CD4-positive, alpha-beta T cell treated with Interleukin-4 for 1 hour (primary cell): ENCODE measurements at regions not wholly inside any gene's neighbourhood (a gene's known extent, or its start where the extent isn't known, plus 50 kb on each side); places are given as distances from the start of the nearest gene placed in this dataset.
"Not testable (repeated sequence)": the region's sequence is repeated elsewhere in the genome, so short reads cannot be mapped to it uniquely, and the experiment has no call there.

Experiments used
- DNase-seq, 2 donors: peaks; one replicate each; pipeline ENCODE4 v3.0.0-alpha.2; 2020 to 2022

DNA sequence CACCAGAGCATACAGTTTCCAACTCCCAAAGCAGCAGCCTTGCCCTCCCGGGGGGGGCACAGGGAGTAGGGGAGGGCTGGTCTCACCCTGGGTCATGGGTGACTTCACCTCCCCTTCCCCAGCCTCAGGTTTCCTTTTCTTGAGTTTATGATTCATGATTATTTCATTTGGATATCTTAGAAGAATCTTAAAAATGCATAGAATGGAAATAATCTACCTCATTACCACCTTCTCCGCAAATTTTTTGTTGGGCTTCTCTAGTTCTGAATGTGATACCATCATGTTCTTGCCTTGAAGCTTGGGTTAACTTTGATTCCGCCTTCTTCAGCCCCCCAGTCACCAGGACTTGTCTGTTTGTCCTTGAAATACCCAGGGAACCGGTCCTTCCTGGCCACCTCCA, 148.8 kb upstream of the ROPN1 start:
- no peak for DNase-seq

GRCh38 chr3:124142389-124142970, 150.6 kb upstream of the ROPN1 start:
- DNase-seq: no peak

- DNase-seq: no peak
Observed at GRCh38 chr3:124143047-124143446, 151.1 kb upstream of the ROPN1 start.

DNA sequence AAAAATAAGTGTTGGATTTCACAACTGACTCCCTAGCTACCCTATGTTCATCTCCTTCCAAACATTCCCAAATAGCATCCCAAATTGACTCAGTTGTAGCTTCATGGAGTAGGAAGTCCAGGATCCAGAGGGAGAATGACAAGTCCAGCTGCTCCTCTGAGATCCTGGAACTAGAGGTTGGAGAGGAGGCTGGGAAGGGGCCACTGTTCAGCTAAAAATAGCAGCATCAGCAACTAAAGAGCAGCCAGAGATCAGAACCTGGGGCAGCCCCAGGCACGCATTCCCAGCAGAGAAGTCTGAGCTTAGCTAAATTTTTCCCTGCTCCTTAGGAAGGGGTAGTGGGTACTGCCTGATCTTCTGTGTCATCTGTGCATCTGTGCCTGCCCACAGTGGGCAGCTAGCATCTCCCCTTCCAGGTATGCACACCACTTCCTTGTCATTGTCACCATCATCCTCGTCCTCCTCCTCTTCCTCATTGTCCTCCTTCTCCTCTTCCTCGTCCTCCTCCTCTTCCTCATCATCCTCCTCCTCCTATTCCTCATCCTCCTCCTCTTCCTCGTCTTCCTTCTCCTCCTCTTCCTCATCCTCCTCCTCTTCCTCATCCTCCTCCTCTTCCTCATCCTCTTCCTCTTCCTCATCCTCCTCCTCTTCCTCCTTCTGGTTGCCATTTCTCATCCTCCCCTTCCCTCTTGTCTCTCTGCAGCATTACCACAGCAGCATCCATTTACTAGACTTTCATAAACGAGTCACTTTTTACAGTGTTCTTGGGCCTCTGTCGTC, 152.3 kb upstream of the ROPN1 start:
- no peak for DNase-seq

- DNase-seq: no peak
Observed at GRCh38 chr3:124147429-124147828, 155.5 kb upstream of the ROPN1 start.

DNA sequence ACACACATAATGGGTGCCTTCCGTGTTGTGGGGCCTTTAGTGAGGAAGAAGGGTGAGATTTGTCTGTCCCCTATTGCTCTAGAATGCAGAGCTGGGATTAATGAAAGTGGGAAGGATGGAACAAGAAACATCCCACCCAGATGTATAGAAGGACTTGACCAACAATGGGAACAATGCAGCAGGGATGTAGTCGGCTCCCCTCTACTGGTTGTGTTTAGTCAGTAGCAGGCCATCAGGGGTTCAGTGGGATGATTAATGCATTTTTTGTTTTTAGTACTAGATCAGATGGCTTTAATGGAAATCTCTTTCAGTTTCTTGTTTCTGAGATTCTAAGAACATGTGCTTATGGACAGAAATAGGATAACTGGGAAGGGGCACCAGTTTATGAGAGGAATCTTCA, 156.0 kb upstream of the ROPN1 start:
- no peak for DNase-seq

DNA sequence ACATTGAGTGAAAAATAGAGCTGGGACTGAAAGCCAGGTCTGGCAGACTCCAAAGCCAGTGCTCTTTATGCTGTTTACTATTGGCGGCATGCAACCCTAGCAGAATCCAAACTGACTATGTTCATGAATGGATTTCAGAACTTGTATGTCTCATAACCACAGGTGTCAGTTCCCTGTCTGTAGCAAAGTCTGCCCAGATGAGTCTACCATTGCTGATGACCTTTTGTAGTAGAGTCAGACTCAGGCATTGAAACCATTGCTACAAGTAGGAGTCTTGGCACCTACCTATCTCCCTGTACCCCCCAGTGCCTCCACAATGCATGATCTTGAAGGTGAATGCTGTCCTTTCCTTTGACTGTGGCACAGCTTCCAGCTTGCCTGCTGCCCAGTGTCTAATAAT, 157.2 kb upstream of the ROPN1 start:
- DNase-seq: no peak

GRCh38 chr3:124149771-124150170, 157.8 kb upstream of the ROPN1 start:
- DNase-seq: no peak

GRCh38 chr3:124152891-124153290, 161.0 kb upstream of the ROPN1 start:
- DNase-seq: not testable (repeated sequence)

GRCh38 chr3:124156866-124157712, 165.2 kb upstream of the ROPN1 start:
- DNase-seq: no peak

DNA sequence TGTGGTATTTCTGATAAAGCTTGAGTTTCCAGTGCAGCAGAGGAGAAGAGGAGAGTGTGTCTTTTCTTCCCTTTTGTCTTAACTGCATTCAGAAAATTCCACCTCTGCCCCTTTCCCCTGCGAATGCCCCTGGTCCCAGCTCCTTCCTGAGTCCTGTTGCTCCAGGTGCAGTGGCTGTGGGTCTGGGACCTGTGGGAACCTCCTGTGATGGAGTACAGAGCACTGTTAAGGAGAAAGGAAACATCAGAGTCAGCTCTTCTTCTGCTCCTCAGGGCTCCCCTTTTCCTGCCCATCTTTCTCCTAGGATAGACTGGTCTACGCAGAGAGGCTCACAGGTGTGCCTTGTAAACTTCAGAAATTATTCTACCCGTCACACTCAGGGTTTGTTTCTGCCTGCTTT, 165.8 kb upstream of the ROPN1 start:
- DNase-seq: no peak

DNA sequence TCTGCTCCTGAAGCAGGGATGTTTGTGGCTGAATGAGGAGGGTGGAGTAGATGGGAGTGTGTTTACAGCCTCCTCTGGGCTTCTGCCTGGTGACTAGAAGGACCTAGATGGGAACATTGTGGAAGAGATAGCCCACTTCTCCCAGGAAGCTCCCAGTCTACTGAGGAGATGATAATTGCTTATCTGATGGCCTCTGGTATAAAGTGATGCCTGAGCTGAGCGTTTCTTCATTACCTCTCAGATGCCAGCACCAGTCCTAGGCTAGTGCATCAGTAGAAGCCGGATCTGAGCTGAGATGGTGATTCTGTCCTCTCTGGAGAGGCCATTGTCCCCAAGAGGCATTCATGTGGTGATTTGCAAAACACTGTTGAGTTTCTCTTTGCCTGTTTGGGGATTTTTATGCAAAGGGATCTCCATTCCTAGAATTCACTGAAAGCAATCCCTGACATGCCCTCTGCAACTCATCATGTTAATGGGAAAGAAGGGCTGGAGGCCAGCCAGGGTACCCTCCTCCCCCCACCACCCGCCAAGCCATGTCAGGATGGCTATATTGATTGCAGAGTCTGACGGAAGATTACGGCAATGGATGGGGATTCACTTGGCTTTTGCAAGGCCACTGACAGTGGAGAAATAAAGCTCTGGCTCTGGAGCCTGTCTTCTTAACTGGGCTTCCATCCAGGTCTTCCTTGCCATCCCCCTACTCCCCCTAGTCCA, 166.4 kb upstream of the ROPN1 start:
- no peak for DNase-seq

GRCh38 chr3:124161448-124161847, 169.5 kb upstream of the ROPN1 start:
- no peak for DNase-seq

- no peak for DNase-seq
Observed at GRCh38 chr3:124163689-124164088, 171.8 kb upstream of the ROPN1 start.

DNA sequence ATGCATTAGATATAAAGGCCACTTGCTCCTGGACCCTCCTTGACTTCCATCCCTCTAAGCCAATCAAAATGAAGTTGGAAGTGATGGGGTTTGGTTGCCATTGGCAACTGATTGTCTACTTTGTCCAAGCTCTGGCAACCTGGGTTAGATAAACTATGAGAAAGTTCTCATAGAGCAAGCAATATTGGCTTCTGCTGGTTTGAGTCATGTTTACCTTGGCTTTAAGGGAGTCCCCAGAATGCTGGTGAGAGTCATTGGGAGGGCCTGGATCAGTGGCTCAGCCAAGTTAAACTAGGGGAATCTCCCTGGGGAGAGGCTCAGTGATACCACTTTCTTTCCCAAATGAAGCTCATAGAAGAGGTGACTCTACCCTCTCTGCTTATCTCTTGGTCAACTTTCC, 176.3 kb upstream of the ROPN1 start:
- DNase-seq: no peak

- no peak for DNase-seq
Observed at GRCh38 chr3:124172283-124172682, 180.4 kb upstream of the ROPN1 start.

- no peak for DNase-seq
Observed at GRCh38 chr3:124172816-124173215, 180.9 kb upstream of the ROPN1 start.

DNA sequence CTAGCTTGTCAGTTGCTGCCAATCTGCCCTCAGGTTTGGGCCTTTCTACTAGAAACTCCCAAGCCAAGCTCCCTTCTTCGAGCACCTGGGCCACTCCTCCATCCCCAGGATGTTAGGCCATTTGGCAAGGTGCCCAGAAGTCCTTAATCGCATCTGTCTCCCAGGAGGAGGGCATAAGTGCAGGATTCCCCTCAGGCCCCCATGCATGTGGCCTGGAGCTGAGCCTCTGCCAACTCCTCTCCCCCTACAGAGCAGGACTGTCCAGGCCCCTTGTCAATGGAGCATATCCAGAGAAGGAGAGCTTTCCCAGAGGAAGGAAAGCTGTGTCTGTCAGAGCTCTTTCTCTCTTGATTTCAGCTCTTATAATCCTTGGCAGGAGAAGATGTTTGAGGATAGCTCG, 182.6 kb upstream of the ROPN1 start:
- DNase-seq: no peak

DNA sequence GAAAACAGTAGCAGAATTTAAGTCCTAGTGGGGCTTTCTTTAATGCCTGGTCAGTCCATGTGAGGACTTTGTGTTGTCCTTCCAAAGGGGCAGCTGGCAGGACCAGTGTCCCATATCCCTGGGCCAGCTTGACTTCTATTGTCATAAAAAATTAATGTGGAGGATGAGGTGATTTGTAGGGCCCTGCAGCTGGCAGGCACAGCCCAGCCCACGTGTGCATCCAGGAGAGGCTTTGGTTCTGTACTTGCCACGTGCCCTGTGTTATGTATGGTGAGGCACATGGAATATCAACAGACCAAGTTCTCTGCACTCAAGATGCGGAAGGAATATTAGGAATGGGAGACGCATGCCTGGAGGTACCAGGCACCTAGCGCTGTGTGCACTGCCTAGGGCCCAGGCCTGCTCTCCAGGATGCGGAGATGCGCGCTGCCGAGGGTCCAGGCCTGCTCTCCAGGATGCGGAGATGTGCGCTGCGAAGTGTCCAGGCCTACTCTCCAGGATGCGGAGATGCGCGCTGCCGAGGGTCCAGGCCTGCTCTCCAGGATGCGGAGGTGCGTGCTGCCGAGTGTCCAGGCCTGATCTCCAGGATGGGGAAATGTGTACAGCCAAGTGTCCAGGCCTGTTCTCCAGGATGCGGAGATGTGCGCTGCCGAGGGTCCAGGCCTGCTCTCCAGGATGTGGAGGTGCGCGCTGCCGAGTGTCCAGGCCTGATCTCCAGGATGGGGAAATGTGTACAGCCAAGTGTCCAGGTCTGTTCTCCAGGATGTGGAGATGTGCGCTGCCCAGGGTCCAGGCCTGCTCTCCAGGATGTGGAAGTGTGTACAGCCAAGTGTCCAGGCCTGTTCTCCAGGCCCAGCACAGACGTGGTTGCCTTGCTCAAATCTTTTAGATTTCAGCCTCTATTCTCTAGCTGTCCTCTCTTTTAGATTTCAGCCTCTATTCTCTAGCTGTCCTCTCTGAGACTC, 183.3 kb upstream of the ROPN1 start:
- no peak for DNase-seq

DNA sequence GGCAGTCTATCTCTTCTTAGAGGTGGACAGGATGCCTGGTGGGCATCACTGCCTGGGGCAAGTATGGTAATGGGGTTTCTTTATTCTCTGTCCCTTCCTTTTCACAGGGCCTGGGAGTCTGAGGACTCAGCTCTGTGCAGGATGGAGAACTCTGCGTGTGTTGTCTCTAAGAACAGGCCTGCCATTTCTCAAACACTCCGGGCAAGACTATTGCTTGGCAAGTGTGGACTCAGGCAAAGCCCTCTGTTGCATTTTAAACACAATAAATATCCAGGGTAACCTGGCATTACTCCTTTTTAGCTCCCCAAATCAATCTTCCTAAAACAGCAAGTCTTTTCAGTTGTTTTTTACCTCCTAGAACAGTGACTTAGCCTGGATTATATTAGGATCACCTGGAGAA, 185.1 kb upstream of the ROPN1 start:
- no peak for DNase-seq

DNA sequence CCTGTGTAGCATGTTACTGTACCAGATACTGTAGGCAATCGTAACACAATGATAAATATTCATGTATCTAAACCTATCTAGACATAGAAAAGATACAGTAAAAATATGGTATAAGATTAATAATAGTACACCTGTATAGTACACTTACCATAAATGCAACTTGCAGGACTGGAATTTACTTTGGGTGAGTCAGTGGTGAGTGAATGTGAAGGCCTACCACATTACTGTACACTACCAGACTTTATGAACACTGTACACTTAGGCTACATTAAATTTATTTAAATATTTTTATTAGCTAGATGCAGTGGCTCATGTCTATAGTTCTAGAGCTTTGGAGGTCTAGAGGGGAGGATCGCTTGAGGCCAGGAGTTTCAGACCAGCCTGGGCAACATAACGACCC, 186.6 kb upstream of the ROPN1 start:
- DNase-seq: no peak

GRCh38 chr3:124200407-124200806, 208.5 kb upstream of the ROPN1 start:
- no peak for DNase-seq
